ENCODE measurements at regions not wholly inside any gene's neighbourhood (a gene's known extent, or its start where the extent isn't known, plus 50 kb on each side); places are given as distances from the start of the nearest gene placed in this dataset.

DNA sequence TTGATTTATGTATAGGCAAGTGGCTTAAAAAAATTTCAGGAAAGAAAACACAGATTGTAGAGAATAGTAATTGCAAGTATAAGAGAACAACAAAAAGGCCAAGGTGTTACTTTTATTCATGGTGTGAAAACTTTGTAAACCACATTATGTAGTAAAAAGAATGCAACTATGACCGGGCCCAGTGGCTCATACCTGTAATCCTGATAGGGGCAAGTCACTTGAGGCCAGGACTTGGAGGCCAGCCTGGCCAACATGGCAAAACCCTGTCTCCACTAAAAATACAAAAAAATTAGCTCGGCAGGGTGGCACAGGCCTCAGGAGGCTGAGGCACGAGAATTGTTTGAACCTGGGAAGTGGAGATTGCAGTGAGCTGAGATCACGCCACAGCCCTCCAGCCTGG is 131.7 kb downstream of the DCK start:
- no peaks in the 10 kb centered on the region for H3K36me3 ChIP-seq (ENCODE audit: control insufficient read depth in 2 of 2, extremely low read depth in 1 of 2, insufficient read depth in 2 of 2, low read length in 2 of 2)
- H3K4me1 ChIP-seq (ENCODE audit: control insufficient read depth, extremely low read depth, insufficient read depth, low read length): no peaks in the 10 kb centered on the region
- intact Hi-C loops (cut with micrococcal nuclease): no loop called here
- H2AFZ ChIP-seq (ENCODE audit: low read depth, low read length): no peak overlapping the region
- H3K9me1 ChIP-seq (replicated peaks; ENCODE audit: control insufficient read depth, extremely low read depth, insufficient read depth, low read length): no peaks in the 10 kb centered on the region
- CTCF ChIA-PET: interaction anchor here (1.1 kb wide), 1 partner anchor 11 kb away, joined by 3 read pairs; no protein-coding TSS in a partner anchor
- no peak overlapping the region for H3K4me3 ChIP-seq (replicated peaks in 1 of 3; ENCODE audit: insufficient read depth in 1 of 3, low read depth in 1 of 3, low read length in 3 of 3)
- dilution Hi-C loops (cut with MboI; ENCODE audit: extremely low pct_ligation_motif_present, low sequenced_read_pairs): no loop called here
- H3K9ac ChIP-seq (replicated peaks; ENCODE audit: extremely low read depth, insufficient read depth, low read length): no peak overlapping the region
- no peak for FAIRE-seq
- H3K27ac ChIP-seq (ENCODE audit: insufficient read depth, low read depth, low read length): no peak overlapping the region
- H4K20me1 ChIP-seq (replicated peaks; ENCODE audit: control insufficient read depth, extremely low read depth, insufficient read depth, low read length): no peaks in the 10 kb centered on the region
- POLR2A ChIA-PET: no interaction called here
- no peaks in the 10 kb centered on the region for H3K27me3 ChIP-seq (ENCODE audit: control insufficient read depth in 2 of 2, insufficient read depth in 2 of 2, low read length in 2 of 2)
- no peaks in the 10 kb centered on the region for H3K79me2 ChIP-seq (ENCODE audit: control insufficient read depth, insufficient read depth, low read length)
- no peak overlapping the region for H3K4me2 ChIP-seq (ENCODE audit: insufficient read depth, low read length)
- H3K9me3 ChIP-seq (replicated peaks; ENCODE audit: control insufficient read depth, insufficient read depth, low read length): no peaks in the 10 kb centered on the region
- no peak for TF ChIP-seq MYC (IDR thresholded peaks at IDR 0.05; ENCODE audit: low read depth, low read length)
- no peak for TF ChIP-seq EZH2 (IDR thresholded peaks at IDR 0.05; ENCODE audit: borderline replicate concordance, low read depth, low read length, severe bottlenecking)
- no peak for TF ChIP-seq FOS (IDR thresholded peaks at IDR 0.05; ENCODE audit: borderline replicate concordance, insufficient read depth, low read length)
- TF ChIP-seq POLR2A (IDR thresholded peaks at IDR 0.05; ENCODE audit: low read depth, low read length): no peak
- no peak for TF ChIP-seq POLR2AphosphoS5 (IDR thresholded peaks at IDR 0.05; ENCODE audit: insufficient read depth, low read depth, low read length)
- TF ChIP-seq CTCF (IDR thresholded peaks at IDR 0.05; ENCODE audit: extremely low read depth in 1 of 2, insufficient read depth in 1 of 2, low read depth in 1 of 2, low read length in 2 of 2): no peak
- no peak for TF ChIP-seq GATA2 (IDR thresholded peaks at IDR 0.05; ENCODE audit: insufficient read depth, insufficient read length, low read depth, low read length)
- TF ChIP-seq JUN (IDR thresholded peaks at IDR 0.05; ENCODE audit: borderline replicate concordance, insufficient read depth, insufficient read length, low read depth): no peak
- TF ChIP-seq MAX (IDR thresholded peaks at IDR 0.05; ENCODE audit: insufficient read depth, insufficient read length): no peak
- BruUV-seq (replicated peaks): no TSS peak
- no peak for DNase-seq (ENCODE audit: low read depth, low spot score)

All from endothelial cell of umbilical vein (primary cell).